OCI-LY7 (cell line): ENCODE measurements at regions not wholly inside any gene's neighbourhood (a gene's known extent, or its start where the extent isn't known, plus 50 kb on each side); places are given as distances from the start of the nearest gene placed in this dataset.

Source experiments
- CTCF ChIP-seq: fragments of 200-600 bp; sonication (generic); conservative IDR thresholded peaks from 2 replicates; pipeline ENCODE4 v1.5.1; 2014; ENCODE audit warnings: mild to moderate bottlenecking, antibody characterized with exemption, low read length, moderate library complexity, mixed read lengths
- EZH2phosphoT487 ChIP-seq: fragments of 200-600 bp; sonication (generic); IDR thresholded peaks from 2 replicates; pipeline ENCODE4 v1.6.1; 2018; ENCODE audit warnings: low read depth, borderline replicate concordance, mild to moderate bottlenecking, mixed run types, antibody characterized with exemption, low read length, moderate library complexity, mixed read lengths

- TF ChIP-seq CTCF (no peak), EZH2phosphoT487 (no peak)
Observed at GRCh38 chr2:222082201-222082600, 216.6 kb downstream of the PAX3 start.
